ENCODE measurements at regions not wholly inside any gene's neighbourhood (a gene's known extent, or its start where the extent isn't known, plus 50 kb on each side); places are given as distances from the start of the nearest gene placed in this dataset.
"Not testable (repeated sequence)": the region's sequence is repeated elsewhere in the genome, so short reads cannot be mapped to it uniquely, and the experiment has no call there.

- no peak for DNase-seq
Measured at GRCh38 chr6:144480473-144480872, 195.3 kb downstream of the UTRN start.

GRCh38 chr6:144481527-144481926 lies 196.4 kb downstream of the UTRN start:
- no peak for DNase-seq

- peak; percentile 92 for DNase-seq
Measured at GRCh38 chr6:144482142-144482541, 197.0 kb downstream of the UTRN start.

- DNase-seq: no peak
Measured at GRCh38 chr6:144485531-144485930, 200.4 kb downstream of the UTRN start.

- DNase-seq: no peak
Measured at GRCh38 chr6:144488590-144488989, 203.5 kb downstream of the UTRN start.

- DNase-seq: no peak
Measured at GRCh38 chr6:144493035-144493910, 208.1 kb downstream of the UTRN start.

- not testable (repeated sequence) for DNase-seq
Measured at GRCh38 chr6:144495076-144495475, 209.9 kb downstream of the UTRN start.

GRCh38 chr6:144497650-144498049 lies 212.5 kb downstream of the UTRN start:
- no peak for DNase-seq

GRCh38 chr6:144500892-144501291 lies 215.8 kb downstream of the UTRN start:
- DNase-seq: no peak

- DNase-seq: not testable (repeated sequence)
Measured at GRCh38 chr6:144505214-144505613, 220.1 kb downstream of the UTRN start.

- DNase-seq: not testable (repeated sequence)
Measured at GRCh38 chr6:144506051-144506450, 220.9 kb downstream of the UTRN start.

- not testable (repeated sequence) for DNase-seq
Measured at GRCh38 chr6:144507772-144508312, 222.7 kb downstream of the UTRN start.

- DNase-seq: no peak
Measured at GRCh38 chr6:144510859-144511258, 225.7 kb downstream of the UTRN start.

- no peak for DNase-seq
Measured at GRCh38 chr6:144515761-144516160, 230.6 kb downstream of the UTRN start.

GRCh38 chr6:144519426-144519825 lies 234.3 kb downstream of the UTRN start:
- DNase-seq: no peak

GRCh38 chr6:144528743-144529425 lies 243.7 kb downstream of the UTRN start:
- DNase-seq: no peak

GRCh38 chr6:144530118-144530517 lies 245.0 kb downstream of the UTRN start:
- no peak for DNase-seq

- not testable (repeated sequence) for DNase-seq
Measured at GRCh38 chr6:144532238-144532637, 247.1 kb downstream of the UTRN start.

- no peak for DNase-seq
Measured at GRCh38 chr6:144534180-144534579, 249.0 kb downstream of the UTRN start.

- no peak for DNase-seq
Measured at GRCh38 chr6:144535630-144536029, 250.5 kb downstream of the UTRN start.

- DNase-seq: no peak
Measured at GRCh38 chr6:144536079-144536478, 250.9 kb downstream of the UTRN start.

- DNase-seq: peak; percentile 69
Measured at GRCh38 chr6:144543006-144543871, 258.1 kb downstream of the UTRN start.
